CD4-positive, alpha-beta T cell (primary cell): ENCODE measurements at regions not wholly inside any gene's neighbourhood (a gene's known extent, or its start where the extent isn't known, plus 50 kb on each side); places are given as distances from the start of the nearest gene placed in this dataset.
"Not testable (repeated sequence)": the region's sequence is repeated elsewhere in the genome, so short reads cannot be mapped to it uniquely, and the experiment has no call there.

Source experiments
- ATAC-seq: fragments of 200-7000 bp; cut with Tn5 transposase; one replicate; pipeline ENCODE4 v1.10.0; 2022; ENCODE audit warnings: mild to moderate bottlenecking; ENCODE audit not compliant: poor library complexity
- CTCF ChIA-PET: fragments of 350-600 bp; sonication (Branson Sonifier 250); formaldehyde crosslinking; loops from one replicate; lab custom pipeline; 2021; ENCODE audit warnings: antibody characterized with exemption, inconsistent platforms; lab: Charles Lee
- POLR2A ChIA-PET: fragments of 350-600 bp; sonication (Branson Sonifier 250); formaldehyde crosslinking; loops from one replicate; lab custom pipeline; 2021; ENCODE audit warnings: antibody characterized with exemption, inconsistent platforms; lab: Charles Lee
- DNase-seq, 14 experiments: peaks; one replicate each; pipeline ENCODE4 v3.0.0-alpha.2; 2013 to 2020; ENCODE audit warnings: mixed read lengths in 2 of 14
- H3K27ac ChIP-seq, 2 donors: one replicate each; pipeline versions ENCODE4 v1.5.1 to v1.7.0; 2013; ENCODE audit warnings: low read length in 2 of 2, low read depth in 1 of 2, mild to moderate bottlenecking in 1 of 2
- H3K27me3 ChIP-seq, 2 experiments: 1 replicate in 1 of 2; 2 replicates in 1 of 2; pipeline versions ENCODE4 v1.6.1 to v1.7.0; 2013; ENCODE audit warnings: low read length in 2 of 2, control low read depth in 1 of 2, mild to moderate bottlenecking in 1 of 2, moderate library complexity in 1 of 2; ENCODE audit not compliant: insufficient read depth in 2 of 2, control insufficient read depth in 1 of 2
- H3K36me3 ChIP-seq: one replicate; pipeline ENCODE4 v1.6.1; 2013; ENCODE audit warnings: low read length, control low read depth; ENCODE audit not compliant: insufficient read depth
- H3K4me1 ChIP-seq: one replicate; pipeline ENCODE4 v1.6.1; 2013; ENCODE audit warnings: low read length, control low read depth; ENCODE audit not compliant: insufficient read depth
- H3K4me3 ChIP-seq: one replicate; pipeline ENCODE4 v1.5.1; 2013; ENCODE audit warnings: mild to moderate bottlenecking, low read length, moderate library complexity
- H3K9me3 ChIP-seq, 2 experiments: 1 replicate in 1 of 2; 2 replicates in 1 of 2; pipeline versions ENCODE4 v1.6.1 to v1.7.0; 2013; ENCODE audit warnings: low read length in 2 of 2, mild to moderate bottlenecking in 2 of 2, control low read depth in 1 of 2, moderate library complexity in 1 of 2; ENCODE audit not compliant: control insufficient read depth in 1 of 2, insufficient read depth in 1 of 2
- H3K27ac Mint-ChIP-seq: one replicate; pipeline ENCODE4 v1.8.0; 2020; ENCODE audit warnings: mixed read lengths
- H3K27me3 Mint-ChIP-seq: one replicate; pipeline ENCODE4 v1.8.0; 2021; ENCODE audit warnings: mixed read lengths
- H3K36me3 Mint-ChIP-seq: one replicate; pipeline ENCODE4 v1.8.0; 2021; ENCODE audit warnings: low read depth, mixed read lengths
- H3K4me1 Mint-ChIP-seq: one replicate; pipeline ENCODE4 v1.8.0; 2021; ENCODE audit warnings: low read depth, mixed read lengths
- H3K4me3 Mint-ChIP-seq: one replicate; pipeline ENCODE4 v1.8.0; 2020; ENCODE audit warnings: mild to moderate bottlenecking, mixed read lengths
- H3K9me3 Mint-ChIP-seq: one replicate; pipeline ENCODE4 v1.8.0; 2020; ENCODE audit warnings: mixed read lengths
- intact Hi-C, 2 experiments: fragments of 100-400 bp; cut with DNase I in 1 of 2; cut with micrococcal nuclease in 1 of 2; formaldehyde crosslinking; loops; one replicate each; pipeline versions ENCODE4 v1.15.1 to v1.9.0; 2023 to 2025; cut with DNase I, micrococcal nuclease
- TF ChIP-seq, protein P1 (sequence below): fragments of 200-600 bp; IDR thresholded peaks from one replicate; pipeline ENCODE4 v1.8.0; 2022; ENCODE audit warnings: antibody characterized with exemption, mild to moderate bottlenecking

DNA sequence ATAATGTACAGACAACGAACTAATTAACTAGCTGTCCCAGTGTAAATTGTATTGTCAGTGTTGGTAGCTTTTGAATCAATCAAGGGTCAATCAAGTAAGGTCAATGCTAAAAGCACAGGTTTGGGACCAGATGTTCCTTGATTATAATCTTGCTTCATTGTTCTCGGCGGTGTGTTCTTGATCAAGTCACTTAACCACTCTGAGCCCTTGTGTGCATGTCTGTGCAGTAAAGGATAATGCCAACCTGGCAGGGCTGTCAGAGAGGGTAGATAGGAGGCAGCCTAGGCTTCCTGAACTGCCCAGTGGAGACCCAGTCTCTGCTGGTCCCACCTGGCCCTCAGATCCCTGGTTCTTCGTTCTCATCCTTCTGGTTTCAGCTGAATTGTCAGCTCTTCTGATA lies 221.0 kb downstream of the EMX2 start:
- DNase-seq (no peak), ATAC-seq (no peak)
- Mint-ChIP-seq H3K9me3 (no peaks in the 10 kb centered on the region), H3K36me3 (no peaks in the 10 kb centered on the region), H3K27me3 (peaks cover 30% of the 10 kb centered on the region), H3K27ac (no peak overlapping the region), H3K4me1 (no peaks in the 10 kb centered on the region), H3K4me3 (no peak overlapping the region)
- H3K4me3 ChIP-seq, result no peak overlapping the region
- no peak overlapping the region for H3K27ac ChIP-seq
- no peaks in the 10 kb centered on the region for H3K4me1 ChIP-seq
- no peaks in the 10 kb centered on the region for H3K27me3 ChIP-seq
- intact Hi-C loops, result no loop called here
- POLR2A ChIA-PET, result no interaction called here
- CTCF ChIA-PET, result no interaction called here
- TF ChIP-seq, protein P1, sequence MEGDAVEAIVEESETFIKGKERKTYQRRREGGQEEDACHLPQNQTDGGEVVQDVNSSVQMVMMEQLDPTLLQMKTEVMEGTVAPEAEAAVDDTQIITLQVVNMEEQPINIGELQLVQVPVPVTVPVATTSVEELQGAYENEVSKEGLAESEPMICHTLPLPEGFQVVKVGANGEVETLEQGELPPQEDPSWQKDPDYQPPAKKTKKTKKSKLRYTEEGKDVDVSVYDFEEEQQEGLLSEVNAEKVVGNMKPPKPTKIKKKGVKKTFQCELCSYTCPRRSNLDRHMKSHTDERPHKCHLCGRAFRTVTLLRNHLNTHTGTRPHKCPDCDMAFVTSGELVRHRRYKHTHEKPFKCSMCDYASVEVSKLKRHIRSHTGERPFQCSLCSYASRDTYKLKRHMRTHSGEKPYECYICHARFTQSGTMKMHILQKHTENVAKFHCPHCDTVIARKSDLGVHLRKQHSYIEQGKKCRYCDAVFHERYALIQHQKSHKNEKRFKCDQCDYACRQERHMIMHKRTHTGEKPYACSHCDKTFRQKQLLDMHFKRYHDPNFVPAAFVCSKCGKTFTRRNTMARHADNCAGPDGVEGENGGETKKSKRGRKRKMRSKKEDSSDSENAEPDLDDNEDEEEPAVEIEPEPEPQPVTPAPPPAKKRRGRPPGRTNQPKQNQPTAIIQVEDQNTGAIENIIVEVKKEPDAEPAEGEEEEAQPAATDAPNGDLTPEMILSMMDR, result no peak
- H3K9me3 ChIP-seq, result no peaks in the 10 kb centered on the region
- H3K36me3 ChIP-seq, result no peaks in the 10 kb centered on the region

DNA sequence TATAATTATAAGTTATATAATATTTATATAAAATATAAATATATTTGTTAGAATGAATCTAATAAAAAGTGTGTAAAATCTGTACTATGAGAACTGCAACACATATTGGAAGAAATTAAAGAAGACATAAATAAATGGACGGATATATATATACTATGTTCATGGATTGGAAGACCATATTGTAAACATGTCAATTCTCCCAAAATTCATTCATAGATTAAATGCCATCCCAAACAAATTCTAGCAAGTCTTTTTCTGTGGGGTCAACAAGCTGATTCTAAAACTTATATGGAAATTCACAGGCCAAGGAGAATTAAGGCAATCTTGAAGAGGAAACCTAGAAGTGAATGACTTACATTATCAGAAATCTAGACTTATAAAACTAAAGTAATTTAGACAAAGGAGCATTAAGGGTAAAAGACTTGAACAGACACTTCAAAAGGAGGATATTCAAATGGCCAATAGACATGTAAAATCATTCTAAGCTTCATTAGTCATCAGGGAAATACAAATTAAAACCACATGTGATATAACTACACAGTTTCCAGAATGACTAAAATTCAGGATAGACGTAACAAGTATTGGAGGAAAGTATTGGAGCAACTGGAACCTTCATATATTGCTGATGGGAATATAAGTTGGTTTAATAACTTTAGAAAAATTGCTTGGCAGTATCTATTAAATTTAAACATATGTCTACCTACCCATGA lies 225.9 kb downstream of the EMX2 start:
- no peak for ATAC-seq
- no peaks in the 10 kb centered on the region for H3K9me3 Mint-ChIP-seq
- no peaks in the 10 kb centered on the region for H3K9me3 ChIP-seq
- POLR2A ChIA-PET, result interaction anchor here (0.6 kb wide), 1 partner anchor 27 kb away, joined by 3 read pairs; no protein-coding TSS in a partner anchor
- no peaks in the 10 kb centered on the region for H3K4me1 ChIP-seq
- TF ChIP-seq, protein P1, result no peak
- H3K27ac ChIP-seq, result no peak overlapping the region
- H3K36me3 Mint-ChIP-seq, result no peaks in the 10 kb centered on the region
- no peaks in the 10 kb centered on the region for H3K36me3 ChIP-seq
- intact Hi-C loops, result no loop called here
- DNase-seq, result no peak
- CTCF ChIA-PET, result no interaction called here
- H3K4me1 Mint-ChIP-seq, result no peaks in the 10 kb centered on the region
- no peak overlapping the region for H3K4me3 Mint-ChIP-seq
- peaks cover 11% of the 10 kb centered on the region for H3K27me3 Mint-ChIP-seq
- H3K27ac Mint-ChIP-seq, result no peak overlapping the region
- H3K4me3 ChIP-seq, result no peak overlapping the region
- H3K27me3 ChIP-seq, result no peaks in the 10 kb centered on the region

DNA sequence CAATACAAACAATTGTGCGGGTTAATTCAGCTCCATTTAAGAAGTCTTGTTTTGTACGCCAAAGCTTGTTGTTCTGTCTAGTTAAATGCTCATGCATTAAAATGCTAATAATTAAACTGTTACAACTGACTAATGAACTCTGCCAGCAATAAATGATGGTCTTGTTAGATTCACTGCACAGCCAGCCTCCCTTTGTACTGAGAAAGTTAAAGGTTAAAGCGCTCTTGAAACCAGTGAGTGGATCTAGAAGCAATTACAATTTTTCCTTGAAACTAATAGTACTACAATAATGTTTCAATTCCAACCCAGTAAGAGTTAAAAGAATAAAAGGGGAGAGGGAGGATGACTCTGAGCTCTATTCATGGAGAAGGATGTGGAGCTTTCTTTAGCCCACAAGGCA lies 233.0 kb downstream of the EMX2 start:
- POLR2A ChIA-PET, result no interaction called here
- TF ChIP-seq, protein P1, result no peak
- Histone ChIP-seq H3K4me1 (no peaks in the 10 kb centered on the region), H3K9me3 (no peaks in the 10 kb centered on the region), H3K27me3 (peaks cover 0 to 3% of the 10 kb centered on the region in 2 experiments), H3K36me3 (no peaks in the 10 kb centered on the region), H3K27ac (no peak overlapping the region), H3K4me3 (no peak overlapping the region)
- H3K9me3 Mint-ChIP-seq, result no peaks in the 10 kb centered on the region
- CTCF ChIA-PET, result no interaction called here
- no peaks in the 10 kb centered on the region for H3K36me3 Mint-ChIP-seq
- intact Hi-C loops, result no loop called here
- no peaks in the 10 kb centered on the region for H3K4me1 Mint-ChIP-seq
- ATAC-seq (no peak), DNase-seq (no peak)
- H3K4me3 Mint-ChIP-seq, result no peak overlapping the region
- peaks cover 17% of the 10 kb centered on the region for H3K27me3 Mint-ChIP-seq
- H3K27ac Mint-ChIP-seq, result no peak overlapping the region

DNA sequence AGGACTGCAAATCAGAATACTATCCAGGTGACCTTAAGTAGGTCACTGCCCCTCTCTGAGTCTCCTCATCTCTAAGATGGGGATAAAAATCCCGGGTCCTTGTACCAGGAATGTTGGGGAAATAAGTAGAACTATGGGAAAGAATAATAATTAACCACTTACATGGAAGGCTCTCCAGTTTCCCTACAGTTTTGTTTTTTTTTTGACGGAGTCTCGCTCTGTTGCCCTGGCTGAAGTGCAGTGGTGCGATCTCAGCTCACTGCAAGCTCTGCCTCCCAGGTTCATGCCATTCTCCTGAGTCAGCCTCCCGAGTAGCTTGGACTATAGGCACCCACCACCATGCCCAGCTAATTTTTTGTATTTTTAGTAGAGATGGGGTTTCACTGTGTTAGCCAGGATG lies 234.7 kb downstream of the EMX2 start:
- H3K4me3 ChIP-seq, H3K27ac Mint-ChIP-seq, H3K9me3 Mint-ChIP-seq, H3K36me3 Mint-ChIP-seq, H3K4me1 ChIP-seq, H3K4me3 Mint-ChIP-seq, DNase-seq, CTCF ChIA-PET, H3K9me3 ChIP-seq, intact Hi-C loops, H3K36me3 ChIP-seq, H3K27ac ChIP-seq, H3K4me1 Mint-ChIP-seq, POLR2A ChIA-PET, ATAC-seq, H3K27me3 ChIP-seq: not testable (repeated sequence)
- H3K27me3 Mint-ChIP-seq, result peaks cover 21% of the 10 kb centered on the region
